Upper lobe of left lung (tissue), 4 donors: ENCODE measurements at regions not wholly inside any gene's neighbourhood (a gene's known extent, or its start where the extent isn't known, plus 50 kb on each side); places are given as distances from the start of the nearest gene placed in this dataset.

Source experiments
- CTCF ChIP-seq, 6 experiments: fragments of 450-650 bp in 4 of 6; fragments of 200-600 bp in 2 of 6; sonication (generic) in 2 of 6; IDR thresholded peaks; one replicate each; pipeline ENCODE4 v1.5.1; 2016 to 2019; ENCODE audit warnings: antibody characterized with exemption in 6 of 6
- EP300 ChIP-seq, 4 donors: sonication (generic); formaldehyde crosslinking; IDR thresholded peaks; one replicate each; pipeline ENCODE4 v1.5.1; 2017; ENCODE audit warnings: antibody characterized with exemption in 4 of 4, control low read depth in 2 of 4
- POLR2A ChIP-seq, 4 donors: fragments of 450-650 bp; IDR thresholded peaks; one replicate each; pipeline ENCODE4 v1.5.1; 2016 to 2017; ENCODE audit warnings: antibody characterized with exemption in 4 of 4, mild to moderate bottlenecking in 2 of 4

GRCh38 chr12:125254236-125254635 is 189.0 kb downstream of the AACS start:
- TF ChIP-seq POLR2A (IDR thresholded peaks at IDR 0.05) (no peak), CTCF (IDR thresholded peaks at IDR 0.05) (no peak), EP300 (IDR thresholded peaks at IDR 0.05) (no peak)
